HG02798 (cell line): ENCODE measurements at regions not wholly inside any gene's neighbourhood (a gene's known extent, or its start where the extent isn't known, plus 50 kb on each side); places are given as distances from the start of the nearest gene placed in this dataset.
"Not testable (repeated sequence)": the region's sequence is repeated elsewhere in the genome, so short reads cannot be mapped to it uniquely, and the experiment has no call there.

ENCODE experiments used
- ATAC-seq: cut with Tn5 transposase; IDR thresholded peaks from one replicate; pipeline ENCODE4 v1.9.1; 2021; ENCODE audit warnings: mild to moderate bottlenecking; ENCODE audit not compliant: unreplicated experiment, poor library complexity

- no peak for ATAC-seq
These were observed 519.8 kb upstream of the CITED2 start for GRCh38 chr6:139894271-139894670.

- no peak for ATAC-seq
These were observed 517.0 kb upstream of the CITED2 start for GRCh38 chr6:139891471-139891870.

GRCh38 chr6:139888681-139889122 lies 514.3 kb upstream of the CITED2 start:
- no peak for ATAC-seq

GRCh38 chr6:139887275-139887674 lies 512.8 kb upstream of the CITED2 start:
- ATAC-seq = no peak

- ATAC-seq = no peak
These were observed 511.9 kb upstream of the CITED2 start for GRCh38 chr6:139886396-139886795.

- no peak for ATAC-seq
These were observed 511.5 kb upstream of the CITED2 start for GRCh38 chr6:139885909-139886308.

GRCh38 chr6:139883776-139884175 lies 509.3 kb upstream of the CITED2 start:
- no peak for ATAC-seq

- ATAC-seq = peak; percentile 40
These were observed 508.7 kb upstream of the CITED2 start for GRCh38 chr6:139882977-139883728.

GRCh38 chr6:139882234-139882633 lies 507.8 kb upstream of the CITED2 start:
- ATAC-seq = peak; percentile 34

- ATAC-seq = peak; percentile 76
These were observed 507.3 kb upstream of the CITED2 start for GRCh38 chr6:139881728-139882211.

- ATAC-seq = no peak
These were observed 506.8 kb upstream of the CITED2 start for GRCh38 chr6:139881236-139881635.

- ATAC-seq = no peak
These were observed 505.4 kb upstream of the CITED2 start for GRCh38 chr6:139879823-139880356.

GRCh38 chr6:139879241-139879640 lies 504.8 kb upstream of the CITED2 start:
- not testable (repeated sequence) for ATAC-seq

- no peak for ATAC-seq
These were observed 503.5 kb upstream of the CITED2 start for GRCh38 chr6:139877828-139878405.

- no peak for ATAC-seq
These were observed 498.2 kb upstream of the CITED2 start for GRCh38 chr6:139872665-139873064.

GRCh38 chr6:139871803-139872510 lies 497.5 kb upstream of the CITED2 start:
- ATAC-seq = no peak

- no peak for ATAC-seq
These were observed 496.8 kb upstream of the CITED2 start for GRCh38 chr6:139871165-139871710.

- no peak for ATAC-seq
These were observed 494.1 kb upstream of the CITED2 start for GRCh38 chr6:139868576-139868975.

- ATAC-seq = no peak
These were observed 489.5 kb upstream of the CITED2 start for GRCh38 chr6:139863964-139864363.

- ATAC-seq = no peak
These were observed 488.9 kb upstream of the CITED2 start for GRCh38 chr6:139863346-139863745.

- no peak for ATAC-seq
These were observed 487.9 kb upstream of the CITED2 start for GRCh38 chr6:139862311-139862710.
